ENCODE measurements at regions not wholly inside any gene's neighbourhood (a gene's known extent, or its start where the extent isn't known, plus 50 kb on each side); places are given as distances from the start of the nearest gene placed in this dataset.

DNA sequence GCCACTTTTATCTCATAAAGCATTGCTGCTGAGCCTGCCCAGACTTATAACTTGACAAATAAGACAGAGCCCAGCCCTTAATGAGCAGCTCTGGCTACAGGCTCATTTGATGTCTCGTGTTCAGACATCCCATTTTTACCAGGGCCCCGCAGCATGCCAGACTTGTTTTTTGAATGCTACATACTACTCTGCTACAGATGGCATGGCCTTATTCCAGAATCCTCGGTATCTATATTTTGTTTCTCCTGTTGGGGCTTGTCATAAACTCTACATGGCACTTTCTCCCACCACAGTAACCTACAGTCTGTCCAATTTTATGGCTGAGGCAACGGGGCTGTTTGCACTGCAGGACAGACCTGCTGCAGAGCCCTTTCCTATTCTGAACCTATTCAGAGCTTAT, 179.0 kb upstream of the DDX18 start:
- H2BK120ac ChIP-seq (ENCODE audit: low read depth, low read length) = no peak overlapping the region
- no CpG with 5 or more reads among the region's 4 CpGs for WGBS, 2 donors (ENCODE audit: extremely low coverage in 2 of 2, insufficient read length in 2 of 2, insufficient replicate concordance in 1 of 2)
- H2BK12ac ChIP-seq (ENCODE audit: low read length) = no peak overlapping the region

GRCh38 chr2:117639401-117639800, 175.1 kb upstream of the DDX18 start:
- Histone ChIP-seq H4K8ac (ENCODE audit: low read depth, low read length) (no peak overlapping the region), H2AFZ (ENCODE audit: low read length) (no peak overlapping the region), H2BK15ac (ENCODE audit: low read length) (no peak overlapping the region), H3K27ac (replicated peaks; ENCODE audit: low read length) (no peak overlapping the region), H3K9ac (ENCODE audit: low read depth, low read length, poor library complexity) (no peak overlapping the region), H2AK5ac (ENCODE audit: low read depth, low read length) (no peak overlapping the region), H3K4me2 (ENCODE audit: insufficient read depth, low read length, poor library complexity, severe bottlenecking) (no peak overlapping the region), H3K79me1 (ENCODE audit: low read depth, low read length) (no peaks in the 10 kb centered on the region), H3K4me3 (ENCODE audit: low read length in 2 of 2) (no peak overlapping the region), H3K23ac (ENCODE audit: low read depth, low read length, poor library complexity) (no peak overlapping the region), H2BK120ac (ENCODE audit: low read depth, low read length) (no peak overlapping the region), H3K36me3 (replicated peaks in 1 of 2; ENCODE audit: control insufficient read depth in 2 of 2, insufficient read depth in 2 of 2, low read length in 2 of 2) (no peaks in the 10 kb centered on the region), H2BK12ac (ENCODE audit: low read length) (no peak overlapping the region), H3K4ac (ENCODE audit: low read length) (no peak overlapping the region), H3K4me1 (ENCODE audit: control insufficient read depth in 2 of 2, insufficient read depth in 1 of 2, low read depth in 1 of 2, low read length in 2 of 2) (peaks cover 1 to 5% of the 10 kb centered on the region in 2 donors), H3K14ac (ENCODE audit: low read length) (no peak overlapping the region), H4K91ac (ENCODE audit: low read depth, low read length, poor library complexity) (no peak overlapping the region), H3K9me3 (replicated peaks in 1 of 2; ENCODE audit: control insufficient read depth in 2 of 2, insufficient read depth in 1 of 2, low read depth in 1 of 2, low read length in 2 of 2) (no peaks in the 10 kb centered on the region), H3K18ac (ENCODE audit: low read length) (no peak overlapping the region), H2BK5ac (ENCODE audit: low read length) (no peak overlapping the region), H3K27me3 (ENCODE audit: control insufficient read depth in 3 of 3, insufficient read depth in 3 of 3, low read depth in 1 of 3, low read length in 3 of 3) (peaks cover 0 to 13% (median 0%) of the 10 kb centered on the region in 3 experiments)
- WGBS, 2 donors (ENCODE audit: extremely low coverage in 2 of 2, insufficient read length in 2 of 2, insufficient replicate concordance in 1 of 2) = no CpG with 5 or more reads among the region's 1 CpG
- DNase-seq (ENCODE audit: low spot score) = no peak

More for the DNA sequence above, 179.0 kb upstream of the DDX18 start:
- no peak overlapping the region for H2AFZ ChIP-seq (ENCODE audit: low read length)
- no peak overlapping the region for H2BK5ac ChIP-seq (ENCODE audit: low read length)
- H3K14ac ChIP-seq (ENCODE audit: low read length) = no peak overlapping the region
- no peaks in the 10 kb centered on the region for H3K36me3 ChIP-seq (replicated peaks in 1 of 2; ENCODE audit: control insufficient read depth in 2 of 2, insufficient read depth in 2 of 2, low read length in 2 of 2)
- no peak overlapping the region for H3K4ac ChIP-seq (ENCODE audit: low read length)
- no peak overlapping the region for H4K8ac ChIP-seq (ENCODE audit: low read depth, low read length)
- H3K27ac ChIP-seq (replicated peaks; ENCODE audit: low read length) = no peak overlapping the region
- no peak overlapping the region for H4K91ac ChIP-seq (ENCODE audit: low read depth, low read length, poor library complexity)
- H2BK15ac ChIP-seq (ENCODE audit: low read length) = no peak overlapping the region
- H3K9ac ChIP-seq (ENCODE audit: low read depth, low read length, poor library complexity) = no peak overlapping the region
- H3K4me2 ChIP-seq (ENCODE audit: insufficient read depth, low read length, poor library complexity, severe bottlenecking) = no peak overlapping the region
- H3K23ac ChIP-seq (ENCODE audit: low read depth, low read length, poor library complexity) = no peak overlapping the region
- no peaks in the 10 kb centered on the region for H3K4me1 ChIP-seq (ENCODE audit: control insufficient read depth in 2 of 2, insufficient read depth in 1 of 2, low read depth in 1 of 2, low read length in 2 of 2)
- no peak overlapping the region for H3K18ac ChIP-seq (ENCODE audit: low read length)
- H3K27me3 ChIP-seq (ENCODE audit: control insufficient read depth in 3 of 3, insufficient read depth in 3 of 3, low read depth in 1 of 3, low read length in 3 of 3) = peaks cover 0 to 10% (median 0%) of the 10 kb centered on the region in 3 experiments
- no peaks in the 10 kb centered on the region for H3K9me3 ChIP-seq (replicated peaks in 1 of 2; ENCODE audit: control insufficient read depth in 2 of 2, insufficient read depth in 1 of 2, low read depth in 1 of 2, low read length in 2 of 2)
- no peak for DNase-seq (ENCODE audit: low spot score)
- no peaks in the 10 kb centered on the region for H3K79me1 ChIP-seq (ENCODE audit: low read depth, low read length)
- H2AK5ac ChIP-seq (ENCODE audit: low read depth, low read length) = no peak overlapping the region
- H3K4me3 ChIP-seq (ENCODE audit: low read length in 2 of 2) = no peak overlapping the region

DNA sequence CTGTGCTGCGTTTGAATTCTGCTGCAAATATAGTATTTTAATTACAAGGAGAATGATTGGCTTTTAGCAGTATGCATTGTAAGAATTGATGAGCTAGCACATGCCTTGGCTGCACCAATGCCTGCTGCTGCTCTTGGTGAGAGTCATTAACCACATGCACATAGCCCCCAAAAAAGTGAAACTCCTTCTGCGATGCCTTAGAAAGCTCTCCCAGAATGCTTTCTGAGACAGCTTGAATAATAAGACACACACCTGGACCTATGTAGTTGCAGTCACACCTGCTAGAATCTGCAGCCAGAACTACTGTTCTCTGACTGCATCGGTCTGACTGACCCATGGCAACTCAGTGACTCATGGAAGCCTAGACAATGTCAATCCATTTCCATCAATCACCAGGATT, 170.1 kb upstream of the DDX18 start:
- Histone ChIP-seq H2AK5ac (ENCODE audit: low read depth, low read length) (no peak overlapping the region), H3K4me2 (ENCODE audit: insufficient read depth, low read length, poor library complexity, severe bottlenecking) (no peak overlapping the region), H4K8ac (ENCODE audit: low read depth, low read length) (no peak overlapping the region), H3K27me3 (ENCODE audit: control insufficient read depth in 3 of 3, insufficient read depth in 3 of 3, low read depth in 1 of 3, low read length in 3 of 3) (peaks cover 0 to 10% (median 0%) of the 10 kb centered on the region in 3 experiments), H3K36me3 (replicated peaks in 1 of 2; ENCODE audit: control insufficient read depth in 2 of 2, insufficient read depth in 2 of 2, low read length in 2 of 2) (no peaks in the 10 kb centered on the region), H2BK5ac (ENCODE audit: low read length) (no peak overlapping the region), H4K91ac (ENCODE audit: low read depth, low read length, poor library complexity) (no peak overlapping the region), H3K4me1 (ENCODE audit: control insufficient read depth in 2 of 2, insufficient read depth in 1 of 2, low read depth in 1 of 2, low read length in 2 of 2) (peaks cover 1 to 5% of the 10 kb centered on the region in 2 donors), H3K9me3 (replicated peaks in 1 of 2; ENCODE audit: control insufficient read depth in 2 of 2, insufficient read depth in 1 of 2, low read depth in 1 of 2, low read length in 2 of 2) (no peaks in the 10 kb centered on the region), H2BK15ac (ENCODE audit: low read length) (no peak overlapping the region), H2AFZ (ENCODE audit: low read length) (no peak overlapping the region), H3K23ac (ENCODE audit: low read depth, low read length, poor library complexity) (no peak overlapping the region), H3K4me3 (ENCODE audit: low read length in 2 of 2) (no peak overlapping the region), H2BK120ac (ENCODE audit: low read depth, low read length) (no peak overlapping the region), H3K9ac (ENCODE audit: low read depth, low read length, poor library complexity) (no peak overlapping the region), H3K14ac (ENCODE audit: low read length) (no peak overlapping the region), H2BK12ac (ENCODE audit: low read length) (no peak overlapping the region), H3K27ac (replicated peaks; ENCODE audit: low read length) (no peak overlapping the region), H3K18ac (ENCODE audit: low read length) (no peak overlapping the region), H3K4ac (ENCODE audit: low read length) (no peak overlapping the region), H3K79me1 (ENCODE audit: low read depth, low read length) (no peaks in the 10 kb centered on the region)
- no peak for DNase-seq (ENCODE audit: low spot score)
- no CpG with 5 or more reads among the region's 3 CpGs for WGBS, 2 donors (ENCODE audit: extremely low coverage in 2 of 2, insufficient read length in 2 of 2, insufficient replicate concordance in 1 of 2)

DNA sequence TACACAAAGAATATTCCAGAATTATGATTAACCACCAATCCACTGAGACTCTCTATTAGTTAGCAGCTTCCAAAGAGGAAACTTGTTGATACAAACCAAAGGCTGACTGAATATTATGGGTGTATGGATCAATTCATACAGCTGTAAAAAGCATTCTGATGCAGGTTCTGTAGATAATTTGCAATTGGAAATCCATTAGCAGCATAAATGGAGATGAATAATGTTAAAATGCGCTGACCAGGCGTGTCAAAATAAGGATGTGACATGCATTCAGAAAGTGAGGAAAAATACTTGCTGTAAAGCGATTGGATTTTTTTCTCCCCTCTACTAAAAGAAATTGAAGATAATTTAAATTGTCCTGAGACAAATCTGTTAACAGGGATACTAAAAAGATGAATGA, 169.0 kb upstream of the DDX18 start:
- Histone ChIP-seq H3K18ac (ENCODE audit: low read length) (no peak overlapping the region), H2BK5ac (ENCODE audit: low read length) (no peak overlapping the region), H4K91ac (ENCODE audit: low read depth, low read length, poor library complexity) (no peak overlapping the region), H2BK120ac (ENCODE audit: low read depth, low read length) (no peak overlapping the region), H3K23ac (ENCODE audit: low read depth, low read length, poor library complexity) (no peak overlapping the region), H3K9ac (ENCODE audit: low read depth, low read length, poor library complexity) (no peak overlapping the region), H4K8ac (ENCODE audit: low read depth, low read length) (no peak overlapping the region), H2AK5ac (ENCODE audit: low read depth, low read length) (no peak overlapping the region), H3K14ac (ENCODE audit: low read length) (no peak overlapping the region), H3K36me3 (replicated peaks in 1 of 2; ENCODE audit: control insufficient read depth in 2 of 2, insufficient read depth in 2 of 2, low read length in 2 of 2) (no peaks in the 10 kb centered on the region), H2BK15ac (ENCODE audit: low read length) (no peak overlapping the region), H3K4me2 (ENCODE audit: insufficient read depth, low read length, poor library complexity, severe bottlenecking) (no peak overlapping the region), H3K27ac (replicated peaks; ENCODE audit: low read length) (no peak overlapping the region), H2BK12ac (ENCODE audit: low read length) (no peak overlapping the region), H3K4ac (ENCODE audit: low read length) (no peak overlapping the region), H3K9me3 (replicated peaks in 1 of 2; ENCODE audit: control insufficient read depth in 2 of 2, insufficient read depth in 1 of 2, low read depth in 1 of 2, low read length in 2 of 2) (no peaks in the 10 kb centered on the region), H3K4me3 (ENCODE audit: low read length in 2 of 2) (no peak overlapping the region), H2AFZ (ENCODE audit: low read length) (no peak overlapping the region), H3K79me1 (ENCODE audit: low read depth, low read length) (no peaks in the 10 kb centered on the region), H3K4me1 (ENCODE audit: control insufficient read depth in 2 of 2, insufficient read depth in 1 of 2, low read depth in 1 of 2, low read length in 2 of 2) (peaks cover 1 to 5% of the 10 kb centered on the region in 2 donors), H3K27me3 (ENCODE audit: control insufficient read depth in 3 of 3, insufficient read depth in 3 of 3, low read depth in 1 of 3, low read length in 3 of 3) (peaks cover 0 to 10% (median 0%) of the 10 kb centered on the region in 3 experiments)
- DNase-seq (ENCODE audit: low spot score) = no peak
- no CpG with 5 or more reads among the region's 3 CpGs for WGBS, 2 donors (ENCODE audit: extremely low coverage in 2 of 2, insufficient read length in 2 of 2, insufficient replicate concordance in 1 of 2)

Measured in neuronal stem cell (in vitro differentiated cells).